Esophagus muscularis mucosa (tissue), 4 donors: ENCODE measurements at regions not wholly inside any gene's neighbourhood (a gene's known extent, or its start where the extent isn't known, plus 50 kb on each side); places are given as distances from the start of the nearest gene placed in this dataset.

Experiments used
- DNase-seq: peaks from one replicate; pipeline ENCODE4 v3.0.0-alpha.2; 2017; ENCODE audit errors: extremely low spot score
- H3K27ac ChIP-seq, 4 donors: fragments of 200-600 bp; sonication (generic); replicated peaks in 1 of 4; 1 replicate in 3 of 4; 2 replicates in 1 of 4; pipeline ENCODE4 v1.5.1; 2016 to 2019; ENCODE audit warnings: mild to moderate bottlenecking in 1 of 4
- H3K27me3 ChIP-seq, 4 donors: fragments of 200-600 bp; sonication (generic); one replicate each; pipeline versions ENCODE4 v1.5.1 to v1.6.0; 2016 to 2019
- H3K36me3 ChIP-seq, 4 donors: fragments of 200-600 bp; sonication (generic); one replicate each; pipeline ENCODE4 v1.5.1; 2016 to 2019
- H3K4me1 ChIP-seq, 4 donors: fragments of 200-600 bp; sonication (generic); one replicate each; pipeline ENCODE4 v1.5.1; 2016 to 2019
- H3K4me3 ChIP-seq, 4 donors: fragments of 200-600 bp; sonication (generic); 1 replicate in 2 of 4; 2 replicates in 2 of 4; pipeline ENCODE4 v1.5.1; 2016 to 2019; ENCODE audit warnings: mild to moderate bottlenecking in 4 of 4, moderate library complexity in 1 of 4
- H3K9me3 ChIP-seq, 4 donors: fragments of 200-600 bp; sonication (generic); 1 replicate in 3 of 4; 2 replicates in 1 of 4; pipeline ENCODE4 v1.5.1; 2016 to 2019
- CTCF ChIP-seq, 3 experiments: fragments of 200-600 bp in 2 of 3; fragments of 450-650 bp in 1 of 3; sonication (generic) in 2 of 3; IDR thresholded peaks; one replicate each; pipeline ENCODE4 v1.5.1; 2017 to 2019; ENCODE audit warnings: antibody characterized with exemption in 3 of 3, mild to moderate bottlenecking in 2 of 3, moderate library complexity in 1 of 3
- EP300 ChIP-seq: sonication (generic); formaldehyde crosslinking; IDR thresholded peaks from one replicate; pipeline ENCODE4 v1.6.1; 2017; ENCODE audit warnings: antibody characterized with exemption
- POLR2A ChIP-seq: fragments of 450-650 bp; IDR thresholded peaks from one replicate; pipeline ENCODE4 v1.6.1; 2017; ENCODE audit warnings: antibody characterized with exemption, moderate library complexity, mild to moderate bottlenecking, low read depth
- POLR2AphosphoS5 ChIP-seq, 2 donors: sonication (generic); formaldehyde crosslinking; IDR thresholded peaks; one replicate each; pipeline ENCODE4 v1.6.1; 2017; ENCODE audit warnings: antibody characterized with exemption in 2 of 2
- WGBS: methylation state at CpG from one replicate; pipeline ENCODE4 v1.1.5; 2018; 5-methylcytosine and 5-hydroxymethylcytosine counted together
- intact Hi-C: fragments of 100-400 bp; cut with DNase I; formaldehyde crosslinking; loops from one replicate; pipeline ENCODE4 v1.15.1; 2023

GRCh38 chr3:55203006-55203405 is 275.1 kb upstream of the LRTM1 start:
- Histone ChIP-seq H3K27me3 (no peaks in the 10 kb centered on the region), H3K27ac (no peak overlapping the region), H3K4me1 (no peaks in the 10 kb centered on the region), H3K36me3 (no peaks in the 10 kb centered on the region), H3K4me3 (no peak overlapping the region), H3K9me3 (no peaks in the 10 kb centered on the region)
- intact Hi-C loops, result no loop called here
- DNase-seq, result no peak
- WGBS, result 76% methylated on average over 4 of the region's 4 CpGs
- TF ChIP-seq CTCF (IDR thresholded peaks at IDR 0.05) (no peak), EP300 (no peak), POLR2A (no peak), POLR2AphosphoS5 (IDR thresholded peaks at IDR 0.05) (no peak)

GRCh38 chr3:55202326-55202725 is 274.5 kb upstream of the LRTM1 start:
- TF ChIP-seq POLR2A (no peak), EP300 (no peak), POLR2AphosphoS5 (IDR thresholded peaks at IDR 0.05) (no peak), CTCF (IDR thresholded peaks at IDR 0.05) (no peak)
- no peak for DNase-seq
- WGBS, result 86% methylated on average over 2 of the region's 2 CpGs
- Histone ChIP-seq H3K9me3 (no peaks in the 10 kb centered on the region), H3K4me1 (no peaks in the 10 kb centered on the region), H3K27ac (no peak overlapping the region), H3K4me3 (no peak overlapping the region), H3K27me3 (no peaks in the 10 kb centered on the region), H3K36me3 (no peaks in the 10 kb centered on the region)
- intact Hi-C loops, result no loop called here

- intact Hi-C loops, result no loop called here
- TF ChIP-seq POLR2AphosphoS5 (IDR thresholded peaks at IDR 0.05), result no peak
- TF ChIP-seq EP300, result no peak
- no peak for TF ChIP-seq CTCF (IDR thresholded peaks at IDR 0.05)
- no peak for TF ChIP-seq POLR2A
- no peaks in the 10 kb centered on the region for H3K9me3 ChIP-seq
- no peaks in the 10 kb centered on the region for H3K27me3 ChIP-seq
- no peak overlapping the region for H3K27ac ChIP-seq
- H3K4me1 ChIP-seq, result no peaks in the 10 kb centered on the region
- WGBS, result 75% methylated on average over 7 of the region's 7 CpGs
- no peak for DNase-seq
- H3K4me3 ChIP-seq, result no peak overlapping the region
- H3K36me3 ChIP-seq, result no peaks in the 10 kb centered on the region
These were observed 273.9 kb upstream of the LRTM1 start for GRCh38 chr3:55201779-55202178.

DNA sequence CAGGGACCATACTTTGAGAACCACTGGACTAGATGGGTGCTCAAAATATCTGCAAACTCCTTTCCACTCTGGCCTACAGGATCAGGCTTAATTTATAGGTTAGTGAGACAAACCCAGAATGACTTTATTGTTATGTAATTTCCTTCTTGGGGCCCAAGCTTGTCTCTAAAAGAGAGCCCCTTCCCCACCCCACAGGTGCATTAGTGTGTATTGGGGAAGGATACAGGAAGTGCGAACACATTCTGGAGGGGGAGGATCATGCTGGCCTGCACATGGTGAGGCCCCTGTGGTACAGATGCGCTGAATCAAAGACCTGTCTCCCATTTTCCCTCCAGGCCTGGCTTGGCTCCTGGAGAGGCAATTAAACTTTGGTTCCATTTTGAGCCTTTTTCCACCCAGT is 273.0 kb upstream of the LRTM1 start:
- Histone ChIP-seq H3K36me3 (no peaks in the 10 kb centered on the region), H3K27me3 (no peaks in the 10 kb centered on the region), H3K4me3 (no peak overlapping the region), H3K9me3 (no peaks in the 10 kb centered on the region), H3K27ac (no peak overlapping the region), H3K4me1 (no peaks in the 10 kb centered on the region)
- TF ChIP-seq POLR2A (no peak), EP300 (no peak), POLR2AphosphoS5 (IDR thresholded peaks at IDR 0.05) (no peak), CTCF (IDR thresholded peaks at IDR 0.05) (no peak)
- 59% methylated on average over 2 of the region's 2 CpGs for WGBS
- intact Hi-C loops, result no loop called here
- no peak for DNase-seq

GRCh38 chr3:55198554-55198953 is 270.7 kb upstream of the LRTM1 start:
- TF ChIP-seq CTCF (IDR thresholded peaks at IDR 0.05) (no peak), POLR2AphosphoS5 (IDR thresholded peaks at IDR 0.05) (no peak), POLR2A (no peak), EP300 (no peak)
- Histone ChIP-seq H3K4me3 (no peak overlapping the region), H3K9me3 (no peaks in the 10 kb centered on the region), H3K27me3 (no peaks in the 10 kb centered on the region), H3K36me3 (no peaks in the 10 kb centered on the region), H3K4me1 (no peaks in the 10 kb centered on the region), H3K27ac (no peak overlapping the region)
- intact Hi-C loops, result loop anchor here (10.0 kb wide), 1 partner anchor 286 kb away; the partner anchor contains the start of gene WNT5A
- 69% methylated on average over 4 of the region's 4 CpGs for WGBS
- DNase-seq, result no peak
